Skeletal muscle tissue (tissue), 3 donors: ENCODE measurements at regions not wholly inside any gene's neighbourhood (a gene's known extent, or its start where the extent isn't known, plus 50 kb on each side); places are given as distances from the start of the nearest gene placed in this dataset.

Experiments
- H3K27ac ChIP-seq: one replicate; pipeline ENCODE4 v1.7.0; 2013; ENCODE audit warnings: mild to moderate bottlenecking, low read depth, low read length, inconsistent platforms
- H3K27me3 ChIP-seq, 3 donors: one replicate each; pipeline ENCODE4 v1.7.0; 2013; ENCODE audit warnings: low read length in 3 of 3; ENCODE audit not compliant: control insufficient read depth in 3 of 3, insufficient read depth in 3 of 3
- H3K36me3 ChIP-seq, 3 donors: one replicate each; pipeline ENCODE4 v1.7.0; 2013; ENCODE audit warnings: low read length in 3 of 3; ENCODE audit not compliant: control insufficient read depth in 3 of 3, insufficient read depth in 3 of 3
- H3K4me1 ChIP-seq, 3 donors: one replicate each; pipeline ENCODE4 v1.7.0; 2013; ENCODE audit warnings: low read length in 3 of 3, mild to moderate bottlenecking in 3 of 3; ENCODE audit not compliant: control insufficient read depth in 3 of 3, insufficient read depth in 3 of 3
- H3K4me3 ChIP-seq, 3 donors: one replicate each; pipeline ENCODE4 v1.7.0; 2013; ENCODE audit warnings: low read length in 3 of 3
- H3K9ac ChIP-seq, 3 donors: one replicate each; pipeline ENCODE4 v1.7.0; 2013; ENCODE audit warnings: low read length in 3 of 3, mild to moderate bottlenecking in 3 of 3, moderate library complexity in 2 of 3, low read depth in 1 of 3
- H3K9me3 ChIP-seq, 3 donors: one replicate each; pipeline ENCODE4 v1.7.0; 2013; ENCODE audit warnings: low read length in 3 of 3; ENCODE audit not compliant: control insufficient read depth in 3 of 3
- donor health status: Osteomylitis.

DNA sequence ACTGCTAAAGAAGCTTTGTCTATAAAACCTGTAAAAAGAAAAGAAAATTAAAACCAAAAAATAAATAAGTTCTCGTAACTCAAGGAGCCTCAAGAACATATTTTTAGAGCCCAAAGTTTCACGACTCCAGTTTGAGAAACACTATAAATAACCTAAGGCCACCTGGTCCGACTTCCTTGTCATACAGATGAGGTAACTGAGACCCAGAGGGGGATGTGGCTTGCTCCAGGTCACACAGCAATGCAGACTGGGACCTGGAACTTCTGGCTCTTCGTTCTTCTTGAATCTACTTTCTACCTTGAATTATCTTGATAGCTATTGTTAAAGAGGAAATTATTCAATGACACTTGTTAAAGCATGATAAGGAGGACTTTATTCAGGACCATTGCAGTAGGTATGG lies 514.8 kb downstream of the CDK5RAP2 start:
- Histone ChIP-seq H3K27ac (no peak overlapping the region), H3K4me3 (no peak overlapping the region), H3K4me1 (no peaks in the 10 kb centered on the region), H3K36me3 (no peaks in the 10 kb centered on the region), H3K27me3 (no peaks in the 10 kb centered on the region), H3K9ac (no peak overlapping the region), H3K9me3 (no peaks in the 10 kb centered on the region)

DNA sequence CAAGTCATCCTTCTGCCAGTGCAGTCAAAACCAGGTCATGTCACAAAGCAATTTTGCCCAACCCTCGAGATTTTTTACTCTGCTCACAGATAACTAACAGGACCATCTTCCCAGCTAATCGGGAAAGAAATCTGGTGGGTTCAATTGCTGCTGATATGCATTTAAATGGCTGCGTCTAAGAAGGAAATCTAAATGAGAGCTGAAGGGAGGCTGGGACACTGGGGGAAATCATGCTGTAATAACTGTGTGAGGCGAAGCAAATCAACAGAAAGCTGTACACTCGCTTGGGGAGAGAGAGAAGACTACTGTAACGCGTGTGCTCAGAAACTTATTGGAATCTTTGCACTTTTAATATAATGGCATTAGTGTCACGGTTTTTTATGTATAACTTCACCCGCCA lies 535.0 kb downstream of the CDK5RAP2 start:
- Histone ChIP-seq H3K4me1 (no peaks in the 10 kb centered on the region), H3K27ac (no peak overlapping the region)

DNA sequence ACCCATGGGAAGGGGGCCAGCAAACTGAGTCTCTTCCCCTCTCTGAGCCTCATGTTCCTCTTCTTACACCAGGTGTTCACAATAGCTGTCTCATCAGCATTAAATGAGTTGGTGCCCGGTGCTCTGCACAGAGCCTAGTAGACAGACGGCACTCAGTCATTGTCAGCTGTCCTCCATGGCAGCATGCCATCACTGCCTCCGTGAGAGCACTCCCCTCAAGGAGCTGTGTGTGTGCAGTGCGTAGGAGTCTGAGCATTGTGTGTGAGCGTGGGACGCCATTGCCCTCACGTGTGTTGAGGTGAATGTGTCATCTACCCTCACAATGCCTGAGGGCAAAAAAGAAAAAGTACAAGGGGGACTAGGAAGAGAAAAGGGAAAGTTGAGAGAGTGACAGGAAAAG lies 536.5 kb downstream of the CDK5RAP2 start:
- Histone ChIP-seq H3K27me3 (peaks cover 0 to 8% (median 0%) of the 10 kb centered on the region in 3 donors), H3K9me3 (no peaks in the 10 kb centered on the region), H3K4me3 (no peak overlapping the region), H3K36me3 (no peaks in the 10 kb centered on the region), H3K4me1 (no peaks in the 10 kb centered on the region), H3K9ac (no peak overlapping the region), H3K27ac (no peak overlapping the region)

More for the DNA sequence above, 535.0 kb downstream of the CDK5RAP2 start:
- H3K36me3 ChIP-seq, result no peaks in the 10 kb centered on the region
- H3K9me3 ChIP-seq, result no peaks in the 10 kb centered on the region
- H3K9ac ChIP-seq, result no peak overlapping the region
- no peak overlapping the region for H3K4me3 ChIP-seq
- peaks cover 0 to 8% (median 0%) of the 10 kb centered on the region in 3 donors for H3K27me3 ChIP-seq

DNA sequence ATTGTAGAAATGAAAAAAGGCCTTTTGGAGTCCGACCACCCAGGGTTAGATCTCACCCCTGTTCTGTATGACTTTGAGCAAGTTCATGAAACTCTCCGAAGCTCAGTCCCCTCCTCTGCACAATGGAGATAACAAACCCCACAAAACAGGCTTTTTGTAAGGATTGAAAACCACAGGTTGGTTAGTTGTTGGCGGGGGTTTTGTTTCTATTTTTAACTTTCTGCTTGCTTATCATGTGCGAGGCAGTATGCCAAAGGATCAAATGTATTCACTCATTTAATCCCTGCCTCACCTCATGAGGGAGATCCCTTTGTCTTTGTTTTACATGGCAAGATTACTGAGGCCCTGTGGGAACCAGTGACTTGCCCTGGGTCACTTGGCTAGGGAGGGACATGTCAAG lies 539.1 kb downstream of the CDK5RAP2 start:
- Histone ChIP-seq H3K4me1 (no peaks in the 10 kb centered on the region), H3K9me3 (no peaks in the 10 kb centered on the region), H3K27ac (no peak overlapping the region), H3K27me3 (peaks cover 0 to 8% (median 0%) of the 10 kb centered on the region in 3 donors), H3K4me3 (no peak overlapping the region), H3K36me3 (no peaks in the 10 kb centered on the region), H3K9ac (no peak overlapping the region)

DNA sequence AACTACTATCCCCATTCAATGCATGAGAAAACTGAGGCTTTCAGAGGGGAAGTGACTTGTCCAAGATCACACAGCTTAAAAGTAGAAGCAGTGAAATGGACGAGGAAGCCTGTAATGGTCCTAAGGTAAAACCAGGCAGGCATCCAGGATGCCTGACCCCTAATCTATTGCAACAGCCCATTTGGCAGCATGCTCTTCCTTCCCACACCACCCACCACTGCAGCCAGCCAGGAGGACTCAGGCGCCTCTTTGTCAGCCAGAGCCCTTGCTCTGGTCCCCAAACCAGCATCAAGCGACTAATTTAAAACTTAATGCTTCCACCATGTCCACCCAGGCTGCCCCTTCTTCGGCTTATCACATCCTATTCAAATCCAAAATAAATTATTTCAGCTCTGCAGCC lies 541.6 kb downstream of the CDK5RAP2 start:
- H3K9ac ChIP-seq, result no peak overlapping the region
- no peaks in the 10 kb centered on the region for H3K36me3 ChIP-seq
- no peak overlapping the region for H3K4me3 ChIP-seq
- no peak overlapping the region for H3K27ac ChIP-seq
- no peaks in the 10 kb centered on the region for H3K9me3 ChIP-seq
- no peaks in the 10 kb centered on the region for H3K4me1 ChIP-seq
- H3K27me3 ChIP-seq, result peaks cover 0 to 4% (median 0%) of the 10 kb centered on the region in 3 donors

DNA sequence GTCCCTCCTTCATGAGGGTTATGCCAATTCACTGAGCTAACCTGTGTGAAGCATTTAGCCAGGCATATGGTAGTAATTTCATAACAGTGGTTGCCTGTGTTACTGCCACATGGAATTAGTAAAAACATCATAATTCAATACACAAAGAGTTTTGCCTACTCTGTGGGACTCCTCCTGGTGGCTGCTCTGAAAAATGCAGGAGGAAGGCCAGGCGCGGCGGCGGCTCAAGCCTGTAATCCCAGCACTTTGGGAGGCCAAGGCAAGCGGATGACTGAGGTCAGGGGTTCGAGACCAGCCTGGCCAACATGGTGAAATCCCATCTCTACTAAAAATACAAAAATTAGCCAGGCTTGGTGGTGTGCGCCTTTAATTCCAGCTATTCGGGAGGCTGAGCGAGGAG lies 547.3 kb downstream of the CDK5RAP2 start:
- no peak overlapping the region for H3K4me3 ChIP-seq

DNA sequence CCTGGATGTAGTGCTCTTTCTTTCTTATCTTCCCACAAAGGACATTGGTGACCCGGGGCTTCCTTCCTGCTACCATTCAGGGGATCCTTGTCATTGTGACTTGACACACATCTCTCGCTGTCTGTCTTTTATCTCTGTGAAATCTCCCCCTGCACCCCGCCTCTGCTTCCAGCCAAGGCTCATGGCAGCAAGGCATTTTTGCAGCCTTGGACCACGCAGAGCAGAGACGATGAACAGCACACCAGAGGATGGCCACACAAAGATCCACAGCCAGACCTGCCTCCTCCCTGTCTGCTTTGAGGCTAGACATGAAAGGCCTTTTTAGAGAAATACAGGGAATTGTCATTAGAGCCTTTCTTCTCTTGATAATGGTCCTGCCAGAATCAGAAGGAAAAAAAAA lies 549.1 kb downstream of the CDK5RAP2 start:
- Histone ChIP-seq H3K9ac (no peak overlapping the region), H3K36me3 (no peaks in the 10 kb centered on the region), H3K4me3 (no peak overlapping the region), H3K27me3 (no peaks in the 10 kb centered on the region), H3K27ac (no peak overlapping the region), H3K4me1 (no peaks in the 10 kb centered on the region), H3K9me3 (no peaks in the 10 kb centered on the region)

More for the DNA sequence above, 547.3 kb downstream of the CDK5RAP2 start:
- H3K36me3 ChIP-seq, result no peaks in the 10 kb centered on the region
- H3K4me1 ChIP-seq, result no peaks in the 10 kb centered on the region
- no peaks in the 10 kb centered on the region for H3K9me3 ChIP-seq
- H3K27ac ChIP-seq, result no peak overlapping the region
- no peaks in the 10 kb centered on the region for H3K27me3 ChIP-seq
- no peak overlapping the region for H3K9ac ChIP-seq

DNA sequence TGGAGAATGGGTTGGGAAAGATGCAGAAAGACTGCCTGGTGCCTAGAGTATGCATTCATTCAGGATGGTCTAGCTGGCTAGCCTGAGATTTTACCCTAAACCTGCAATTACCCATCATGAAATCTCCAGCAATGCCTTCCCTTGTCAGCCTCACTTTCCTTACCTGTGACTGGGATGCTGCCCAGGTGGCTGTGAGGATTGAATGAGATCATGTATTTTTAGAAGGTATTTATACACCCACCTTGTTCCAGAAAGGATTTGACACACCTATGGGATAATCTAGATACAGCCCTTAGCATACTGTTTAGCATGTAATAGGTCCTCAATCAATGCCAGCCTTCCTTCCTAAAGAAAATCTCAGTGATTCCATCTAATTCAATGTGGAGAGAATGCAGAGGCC lies 561.4 kb downstream of the CDK5RAP2 start:
- Histone ChIP-seq H3K9ac (no peak overlapping the region), H3K4me1 (no peaks in the 10 kb centered on the region), H3K4me3 (no peak overlapping the region), H3K27ac (no peak overlapping the region), H3K9me3 (no peaks in the 10 kb centered on the region), H3K27me3 (no peaks in the 10 kb centered on the region), H3K36me3 (no peaks in the 10 kb centered on the region)

DNA sequence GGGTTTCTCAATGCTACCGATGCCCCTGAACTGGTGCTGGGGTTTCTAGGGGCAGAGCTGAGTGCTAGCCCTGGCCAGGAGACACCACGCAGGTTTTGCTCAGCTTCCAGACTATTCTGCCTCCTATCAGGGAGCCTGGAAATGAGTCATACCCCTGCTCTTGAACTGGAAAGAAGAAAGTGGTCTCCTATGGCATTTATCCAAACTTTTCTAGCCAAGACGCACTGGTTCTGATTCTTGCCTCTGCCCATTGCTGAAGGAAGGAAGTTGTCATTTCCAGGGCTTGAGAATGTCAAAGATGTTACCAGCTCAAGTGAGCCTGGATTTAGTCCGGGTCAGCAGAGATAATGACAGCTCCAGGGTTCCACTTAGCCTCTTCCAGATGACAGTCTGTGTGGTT lies 561.9 kb downstream of the CDK5RAP2 start:
- Histone ChIP-seq H3K27ac (no peak overlapping the region), H3K9ac (no peak overlapping the region), H3K9me3 (no peaks in the 10 kb centered on the region), H3K4me1 (no peaks in the 10 kb centered on the region), H3K4me3 (no peak overlapping the region), H3K36me3 (no peaks in the 10 kb centered on the region), H3K27me3 (no peaks in the 10 kb centered on the region)

DNA sequence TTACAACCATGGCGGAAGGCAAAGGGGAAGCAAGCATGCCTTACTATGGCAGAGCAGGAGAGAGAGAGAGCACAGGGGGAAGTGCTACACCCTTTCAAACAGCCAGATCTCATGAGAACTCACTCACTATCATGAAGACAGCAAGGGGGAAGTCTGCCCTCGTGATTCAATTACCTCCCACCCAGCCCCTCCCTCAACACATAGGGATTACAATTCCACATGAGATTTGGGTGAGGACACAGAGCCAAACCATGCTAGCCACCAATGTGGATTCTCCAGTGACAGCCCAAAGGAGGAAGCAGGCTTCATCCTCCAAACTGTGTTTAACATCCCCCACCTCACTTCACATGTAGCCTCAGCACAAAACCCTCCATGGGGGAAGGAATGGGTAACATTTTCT lies 563.7 kb downstream of the CDK5RAP2 start:
- no peak overlapping the region for H3K4me3 ChIP-seq
- no peaks in the 10 kb centered on the region for H3K4me1 ChIP-seq
- H3K27ac ChIP-seq, result no peak overlapping the region
- H3K36me3 ChIP-seq, result no peaks in the 10 kb centered on the region
- H3K9ac ChIP-seq, result no peak overlapping the region
- H3K27me3 ChIP-seq, result peaks cover 0 to 2% (median 0%) of the 10 kb centered on the region in 3 donors
- H3K9me3 ChIP-seq, result no peaks in the 10 kb centered on the region

DNA sequence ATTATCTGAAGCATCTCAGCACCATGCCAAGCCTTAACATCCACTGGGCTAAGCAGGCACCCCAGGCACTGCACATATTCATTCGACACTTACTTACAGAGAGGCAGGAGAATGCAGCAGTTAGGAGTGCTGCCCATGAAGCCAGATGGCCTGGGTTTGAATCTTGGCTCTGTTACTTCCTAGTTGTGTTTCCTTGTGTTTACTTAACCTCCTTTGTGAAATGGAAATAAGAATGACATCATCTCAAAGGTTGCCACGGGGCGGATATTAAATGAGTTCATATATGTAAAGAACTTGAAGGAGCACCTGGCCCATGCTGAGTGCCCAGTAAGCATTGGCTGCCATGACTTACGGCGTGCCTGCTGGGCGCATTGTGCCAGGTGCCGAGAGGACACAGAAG lies 565.2 kb downstream of the CDK5RAP2 start:
- Histone ChIP-seq H3K27ac (no peak overlapping the region), H3K4me3 (no peak overlapping the region), H3K4me1 (no peaks in the 10 kb centered on the region), H3K9ac (no peak overlapping the region), H3K36me3 (no peaks in the 10 kb centered on the region), H3K27me3 (peaks cover 0 to 4% (median 0%) of the 10 kb centered on the region in 3 donors), H3K9me3 (no peaks in the 10 kb centered on the region)
